ENCODE measurements at regions not wholly inside any gene's neighbourhood (a gene's known extent, or its start where the extent isn't known, plus 50 kb on each side); places are given as distances from the start of the nearest gene placed in this dataset.

DNA sequence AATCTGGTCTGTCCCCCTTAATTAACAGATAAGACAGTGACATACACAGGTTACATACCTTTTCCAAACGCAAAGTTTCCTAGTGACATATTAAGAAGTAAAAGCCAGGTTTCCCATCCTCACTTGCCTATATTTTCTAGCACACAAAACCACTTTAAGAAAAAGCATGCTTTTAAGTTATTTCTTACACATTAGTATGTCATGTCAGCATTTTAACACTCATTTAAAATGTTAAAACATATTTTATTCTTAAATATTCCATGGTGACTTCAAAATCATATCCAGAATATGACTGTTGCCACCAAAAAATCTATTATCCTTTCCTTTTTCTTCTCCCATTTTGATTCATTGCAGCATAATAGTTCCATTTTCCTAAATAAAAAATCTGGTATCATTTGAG is 1830.2 kb downstream of the STIM2 start:
- intact Hi-C loops (cut with DNase I) = no loop called here
- WGBS, 2 donors = 28% methylated on average over 1 of the region's 1 CpG
- no peak overlapping the region for H3K27ac ChIP-seq
- TF ChIP-seq, protein P1, sequence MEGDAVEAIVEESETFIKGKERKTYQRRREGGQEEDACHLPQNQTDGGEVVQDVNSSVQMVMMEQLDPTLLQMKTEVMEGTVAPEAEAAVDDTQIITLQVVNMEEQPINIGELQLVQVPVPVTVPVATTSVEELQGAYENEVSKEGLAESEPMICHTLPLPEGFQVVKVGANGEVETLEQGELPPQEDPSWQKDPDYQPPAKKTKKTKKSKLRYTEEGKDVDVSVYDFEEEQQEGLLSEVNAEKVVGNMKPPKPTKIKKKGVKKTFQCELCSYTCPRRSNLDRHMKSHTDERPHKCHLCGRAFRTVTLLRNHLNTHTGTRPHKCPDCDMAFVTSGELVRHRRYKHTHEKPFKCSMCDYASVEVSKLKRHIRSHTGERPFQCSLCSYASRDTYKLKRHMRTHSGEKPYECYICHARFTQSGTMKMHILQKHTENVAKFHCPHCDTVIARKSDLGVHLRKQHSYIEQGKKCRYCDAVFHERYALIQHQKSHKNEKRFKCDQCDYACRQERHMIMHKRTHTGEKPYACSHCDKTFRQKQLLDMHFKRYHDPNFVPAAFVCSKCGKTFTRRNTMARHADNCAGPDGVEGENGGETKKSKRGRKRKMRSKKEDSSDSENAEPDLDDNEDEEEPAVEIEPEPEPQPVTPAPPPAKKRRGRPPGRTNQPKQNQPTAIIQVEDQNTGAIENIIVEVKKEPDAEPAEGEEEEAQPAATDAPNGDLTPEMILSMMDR (IDR thresholded peaks at IDR 0.05) = no peak
- no peaks in the 10 kb centered on the region for H3K36me3 ChIP-seq
- H3K4me3 ChIP-seq = no peak overlapping the region
- H3K27me3 ChIP-seq = no peaks in the 10 kb centered on the region
- H3K9me3 ChIP-seq = no peaks in the 10 kb centered on the region
- ATAC-seq = no peak
- no peak for FAIRE-seq
- no peaks in the 10 kb centered on the region for H3K4me1 ChIP-seq
- DNase-seq = no peak

DNA sequence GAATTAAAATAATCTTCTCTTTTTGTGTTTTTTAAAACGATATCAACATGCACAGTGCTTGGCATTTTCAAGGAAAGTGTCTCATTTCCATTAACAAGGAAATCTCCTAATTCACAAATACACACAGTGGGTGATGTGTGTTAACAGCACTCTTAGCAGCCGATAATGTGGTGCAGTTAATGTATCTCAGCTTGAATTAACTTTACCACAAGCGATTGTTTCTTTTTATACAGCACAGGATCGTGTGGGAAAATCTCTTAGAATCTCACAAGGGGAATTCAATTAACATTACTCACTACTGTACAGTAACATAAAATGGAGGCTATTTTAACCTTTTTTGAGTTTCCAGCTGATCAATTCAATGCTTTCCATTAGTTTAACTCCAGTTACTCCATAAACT is 1841.9 kb downstream of the STIM2 start:
- H3K36me3 ChIP-seq = no peaks in the 10 kb centered on the region
- intact Hi-C loops (cut with DNase I) = no loop called here
- H3K27me3 ChIP-seq = no peaks in the 10 kb centered on the region
- TF ChIP-seq, protein P1 (IDR thresholded peaks at IDR 0.05) = no peak
- H3K27ac ChIP-seq = no peak overlapping the region
- 46 to 49% methylated on average over 4 of the region's 4 CpGs for WGBS, 2 donors
- H3K4me1 ChIP-seq = no peaks in the 10 kb centered on the region
- ATAC-seq (no peak), DNase-seq (no peak), FAIRE-seq (no peak)
- H3K4me3 ChIP-seq = no peak overlapping the region
- H3K9me3 ChIP-seq = no peaks in the 10 kb centered on the region

DNA sequence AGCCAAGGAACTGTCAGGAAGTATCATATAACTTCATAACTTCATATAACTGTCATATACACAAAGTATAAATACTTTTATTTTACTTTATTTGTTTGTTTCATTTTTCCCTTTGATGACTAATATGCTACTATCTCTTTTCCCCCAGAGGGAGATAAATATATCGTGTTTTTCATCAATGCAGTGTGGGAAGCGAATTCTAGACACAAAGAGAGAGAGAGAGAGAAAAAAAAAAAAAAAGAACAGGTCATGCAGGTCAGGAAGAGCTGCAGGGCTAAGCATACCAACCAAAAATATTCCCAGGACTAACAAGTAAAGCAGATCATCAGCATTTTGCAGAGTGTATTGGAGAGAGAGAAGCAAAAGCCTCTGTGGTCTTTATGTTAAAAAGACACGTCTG is 1849.2 kb downstream of the STIM2 start:
- Histone ChIP-seq H3K4me3 (no peak overlapping the region), H3K36me3 (no peaks in the 10 kb centered on the region), H3K9me3 (no peaks in the 10 kb centered on the region), H3K27me3 (no peaks in the 10 kb centered on the region), H3K27ac (no peak overlapping the region), H3K4me1 (no peaks in the 10 kb centered on the region)
- ATAC-seq (no peak), FAIRE-seq (no peak), DNase-seq (no peak)
- intact Hi-C loops (cut with DNase I) = no loop called here
- TF ChIP-seq, protein P1 (IDR thresholded peaks at IDR 0.05) = no peak
- 23 to 27% methylated on average over 3 of the region's 3 CpGs for WGBS, 2 donors

DNA sequence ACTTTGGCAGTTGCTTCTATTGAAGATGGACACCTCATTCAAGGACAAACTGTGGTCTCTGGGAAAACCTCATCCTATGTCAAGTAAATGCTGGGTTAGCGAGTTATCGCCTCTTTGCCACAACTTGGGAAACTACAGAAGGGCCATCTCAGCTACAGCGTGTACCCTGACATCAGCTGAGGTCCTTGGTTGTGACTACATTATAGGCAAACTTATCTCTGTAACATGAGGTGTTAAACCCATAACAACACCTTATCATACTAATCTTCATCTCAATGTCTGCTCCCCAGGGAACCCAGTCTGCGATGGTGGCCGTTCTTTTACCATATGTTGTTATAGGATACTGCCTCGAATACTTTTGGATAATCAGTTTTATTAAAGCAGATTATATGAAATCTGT is 1862.7 kb downstream of the STIM2 start:
- no peak for FAIRE-seq
- no peak overlapping the region for H3K4me3 ChIP-seq
- H3K27ac ChIP-seq = no peak overlapping the region
- no peak for DNase-seq
- no peaks in the 10 kb centered on the region for H3K36me3 ChIP-seq
- no peaks in the 10 kb centered on the region for H3K4me1 ChIP-seq
- ATAC-seq = no peak
- intact Hi-C loops (cut with DNase I) = no loop called here
- no peaks in the 10 kb centered on the region for H3K27me3 ChIP-seq
- TF ChIP-seq, protein P1 (IDR thresholded peaks at IDR 0.05) = no peak
- no peaks in the 10 kb centered on the region for H3K9me3 ChIP-seq
- 56 to 66% methylated on average over 6 of the region's 6 CpGs for WGBS, 2 donors

DNA sequence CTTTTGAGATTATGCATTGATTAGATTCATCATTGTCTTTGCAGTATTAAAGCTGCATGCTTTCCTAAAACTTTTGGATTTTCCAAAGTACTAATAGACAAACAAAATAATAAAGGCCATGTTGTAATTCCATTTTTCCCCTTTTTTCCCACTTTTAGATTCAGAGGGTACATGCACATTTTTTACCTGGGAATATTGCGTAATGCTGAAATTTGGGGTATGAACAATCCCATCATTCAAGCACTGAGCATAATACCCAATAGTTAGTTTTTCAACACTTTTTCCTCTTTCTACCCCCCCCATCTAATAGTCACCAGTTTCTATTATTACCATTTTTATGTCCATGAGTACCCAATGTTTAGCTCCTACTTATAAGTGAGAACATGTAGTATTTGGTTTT is 1863.6 kb downstream of the STIM2 start:
- no peak for FAIRE-seq
- no peak for ATAC-seq
- Histone ChIP-seq H3K27ac (no peak overlapping the region), H3K9me3 (no peaks in the 10 kb centered on the region), H3K4me1 (no peaks in the 10 kb centered on the region), H3K27me3 (no peaks in the 10 kb centered on the region), H3K36me3 (no peaks in the 10 kb centered on the region), H3K4me3 (no peak overlapping the region)
- intact Hi-C loops (cut with DNase I) = no loop called here
- DNase-seq = no peak
- TF ChIP-seq, protein P1 (IDR thresholded peaks at IDR 0.05) = no peak
- 84 to 96% methylated on average over 1 of the region's 1 CpG for WGBS, 2 donors
